ENCODE measurements at regions not wholly inside any gene's neighbourhood (a gene's known extent, or its start where the extent isn't known, plus 50 kb on each side); places are given as distances from the start of the nearest gene placed in this dataset.

- TF ChIP-seq YY1 (IDR thresholded peaks at IDR 0.05; ENCODE audit: low read depth), result no peak
- TF ChIP-seq, protein P1, sequence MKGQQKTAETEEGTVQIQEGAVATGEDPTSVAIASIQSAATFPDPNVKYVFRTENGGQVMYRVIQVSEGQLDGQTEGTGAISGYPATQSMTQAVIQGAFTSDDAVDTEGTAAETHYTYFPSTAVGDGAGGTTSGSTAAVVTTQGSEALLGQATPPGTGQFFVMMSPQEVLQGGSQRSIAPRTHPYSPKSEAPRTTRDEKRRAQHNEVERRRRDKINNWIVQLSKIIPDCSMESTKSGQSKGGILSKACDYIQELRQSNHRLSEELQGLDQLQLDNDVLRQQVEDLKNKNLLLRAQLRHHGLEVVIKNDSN (IDR thresholded peaks at IDR 0.05), result no peak
- TF ChIP-seq CEBPB (IDR thresholded peaks at IDR 0.05), result no peak
- no peak for TF ChIP-seq CREB1 (IDR thresholded peaks at IDR 0.05; ENCODE audit: low read depth)
- TF ChIP-seq FOXM1 (IDR thresholded peaks at IDR 0.05; ENCODE audit: borderline replicate concordance, low read depth), result no peak
- TF ChIP-seq ZBTB7A (IDR thresholded peaks at IDR 0.05; ENCODE audit: low read depth), result no peak
- no peak for TF ChIP-seq RAD21 (IDR thresholded peaks at IDR 0.05; ENCODE audit: low read depth)
- TF ChIP-seq, protein P2, sequence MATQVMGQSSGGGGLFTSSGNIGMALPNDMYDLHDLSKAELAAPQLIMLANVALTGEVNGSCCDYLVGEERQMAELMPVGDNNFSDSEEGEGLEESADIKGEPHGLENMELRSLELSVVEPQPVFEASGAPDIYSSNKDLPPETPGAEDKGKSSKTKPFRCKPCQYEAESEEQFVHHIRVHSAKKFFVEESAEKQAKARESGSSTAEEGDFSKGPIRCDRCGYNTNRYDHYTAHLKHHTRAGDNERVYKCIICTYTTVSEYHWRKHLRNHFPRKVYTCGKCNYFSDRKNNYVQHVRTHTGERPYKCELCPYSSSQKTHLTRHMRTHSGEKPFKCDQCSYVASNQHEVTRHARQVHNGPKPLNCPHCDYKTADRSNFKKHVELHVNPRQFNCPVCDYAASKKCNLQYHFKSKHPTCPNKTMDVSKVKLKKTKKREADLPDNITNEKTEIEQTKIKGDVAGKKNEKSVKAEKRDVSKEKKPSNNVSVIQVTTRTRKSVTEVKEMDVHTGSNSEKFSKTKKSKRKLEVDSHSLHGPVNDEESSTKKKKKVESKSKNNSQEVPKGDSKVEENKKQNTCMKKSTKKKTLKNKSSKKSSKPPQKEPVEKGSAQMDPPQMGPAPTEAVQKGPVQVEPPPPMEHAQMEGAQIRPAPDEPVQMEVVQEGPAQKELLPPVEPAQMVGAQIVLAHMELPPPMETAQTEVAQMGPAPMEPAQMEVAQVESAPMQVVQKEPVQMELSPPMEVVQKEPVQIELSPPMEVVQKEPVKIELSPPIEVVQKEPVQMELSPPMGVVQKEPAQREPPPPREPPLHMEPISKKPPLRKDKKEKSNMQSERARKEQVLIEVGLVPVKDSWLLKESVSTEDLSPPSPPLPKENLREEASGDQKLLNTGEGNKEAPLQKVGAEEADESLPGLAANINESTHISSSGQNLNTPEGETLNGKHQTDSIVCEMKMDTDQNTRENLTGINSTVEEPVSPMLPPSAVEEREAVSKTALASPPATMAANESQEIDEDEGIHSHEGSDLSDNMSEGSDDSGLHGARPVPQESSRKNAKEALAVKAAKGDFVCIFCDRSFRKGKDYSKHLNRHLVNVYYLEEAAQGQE (IDR thresholded peaks at IDR 0.05; ENCODE audit: low read depth), result no peak
- no peak for TF ChIP-seq TCF12 (IDR thresholded peaks at IDR 0.05; ENCODE audit: low read depth)
- no peak for TF ChIP-seq TEAD4 (IDR thresholded peaks at IDR 0.05)
- TF ChIP-seq TAF1 (IDR thresholded peaks at IDR 0.05; ENCODE audit: low read depth), result no peak
- no peak for TF ChIP-seq EGR1 (IDR thresholded peaks at IDR 0.05)
- TF ChIP-seq NFIC (IDR thresholded peaks at IDR 0.05), result no peak
- TF ChIP-seq EP300 (IDR thresholded peaks at IDR 0.05; ENCODE audit: borderline replicate concordance), result no peak
- TF ChIP-seq, protein P3, sequence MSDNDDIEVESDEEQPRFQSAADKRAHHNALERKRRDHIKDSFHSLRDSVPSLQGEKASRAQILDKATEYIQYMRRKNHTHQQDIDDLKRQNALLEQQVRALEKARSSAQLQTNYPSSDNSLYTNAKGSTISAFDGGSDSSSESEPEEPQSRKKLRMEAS (IDR thresholded peaks at IDR 0.05), result no peak
Measured at GRCh38 chr2:890214-890613, 60.4 kb upstream of the SNTG2 start.

DNA sequence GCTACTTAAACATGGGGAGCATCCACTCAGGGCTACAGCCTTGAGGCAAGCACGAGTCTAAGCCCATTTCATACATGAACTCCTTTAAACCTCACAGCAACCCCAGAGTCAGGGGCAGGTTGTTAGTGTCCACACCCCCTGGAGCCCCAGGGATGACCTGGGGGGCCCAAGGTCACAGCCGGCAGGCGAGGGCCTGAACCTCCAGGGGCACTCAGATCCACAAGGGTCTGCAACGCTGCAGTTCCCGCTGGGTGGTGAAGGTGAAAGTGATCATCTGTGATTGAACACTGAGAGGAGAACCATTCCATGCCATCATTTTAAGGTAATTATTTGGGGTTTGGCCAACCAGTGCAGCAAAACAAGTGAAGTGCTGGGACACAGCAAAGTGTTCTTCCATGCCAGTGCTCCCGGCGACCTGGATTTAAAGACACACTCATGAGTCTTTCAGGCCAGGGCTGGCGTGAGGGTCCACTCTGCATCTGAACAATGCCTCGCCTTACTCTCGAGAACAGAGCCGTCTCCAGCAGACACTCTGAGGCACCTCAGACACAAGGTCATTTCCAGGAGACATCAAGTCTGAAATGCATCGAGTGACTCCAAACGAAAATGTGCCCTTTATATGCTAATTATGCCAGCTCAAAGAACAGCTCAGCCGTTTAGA is 61.6 kb upstream of the SNTG2 start:
- TF ChIP-seq TEAD4 (IDR thresholded peaks at IDR 0.05) (no peak), FOXM1 (IDR thresholded peaks at IDR 0.05; ENCODE audit: borderline replicate concordance, low read depth) (no peak)

DNA sequence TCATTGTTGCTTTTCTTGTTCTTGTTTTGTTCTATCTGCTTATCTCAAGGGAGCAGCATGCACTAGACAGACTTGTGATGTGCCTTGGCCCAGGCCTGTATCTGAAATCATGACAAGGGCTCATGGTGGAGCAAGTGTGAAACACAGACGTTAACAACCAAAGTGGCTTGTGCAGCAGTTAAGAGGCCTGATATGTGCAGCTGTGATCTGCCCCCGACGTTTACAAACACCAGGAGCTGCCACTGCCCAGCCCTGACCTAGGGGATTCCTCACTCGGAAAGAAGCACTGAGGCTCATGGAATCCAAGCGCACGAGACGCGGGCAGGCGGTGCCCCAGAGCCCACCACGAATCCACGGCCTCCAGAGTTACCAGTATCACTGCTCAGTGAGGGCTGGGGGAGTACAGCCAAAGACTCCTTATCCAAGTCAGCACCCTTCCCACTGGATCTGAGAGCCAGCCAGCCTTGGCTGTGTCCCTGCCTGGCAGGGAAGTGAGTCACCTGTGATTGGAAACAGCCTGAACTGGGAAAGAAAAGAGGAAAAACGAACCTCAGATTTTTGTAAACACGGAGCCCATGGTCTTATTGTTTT is 62.3 kb upstream of the SNTG2 start:
- TF ChIP-seq RAD21 (IDR thresholded peaks at IDR 0.05; ENCODE audit: low read depth) (no peak), FOXM1 (IDR thresholded peaks at IDR 0.05; ENCODE audit: borderline replicate concordance, low read depth) (no peak), YY1 (IDR thresholded peaks at IDR 0.05; ENCODE audit: low read depth) (no peak), EGR1 (IDR thresholded peaks at IDR 0.05) (no peak), EP300 (IDR thresholded peaks at IDR 0.05; ENCODE audit: borderline replicate concordance) (no peak), CEBPB (IDR thresholded peaks at IDR 0.05) (no peak), ZBTB7A (IDR thresholded peaks at IDR 0.05; ENCODE audit: low read depth) (no peak)
- TF ChIP-seq, protein P2 (IDR thresholded peaks at IDR 0.05; ENCODE audit: low read depth), result no peak

DNA sequence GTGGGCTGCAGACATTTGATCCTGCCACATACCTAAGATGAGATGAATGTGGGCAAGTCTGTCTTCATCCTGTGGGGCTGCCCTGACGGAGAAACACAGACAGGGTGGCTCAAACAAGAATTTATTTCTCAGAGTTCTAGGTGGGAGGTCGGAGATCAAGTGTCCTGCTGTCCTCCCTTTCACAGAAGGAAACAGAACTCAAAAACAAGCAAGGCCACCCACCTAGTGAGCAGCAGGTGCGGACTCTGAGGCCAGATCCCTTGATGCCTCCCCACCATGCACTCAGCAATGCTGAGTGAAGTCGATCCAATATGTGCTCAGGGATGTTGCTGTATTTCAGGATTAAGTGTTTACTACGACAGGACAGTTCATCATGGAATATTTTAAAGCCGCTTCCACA is 63.0 kb upstream of the SNTG2 start:
- TF ChIP-seq YY1 (IDR thresholded peaks at IDR 0.05; ENCODE audit: low read depth) (no peak), EGR1 (IDR thresholded peaks at IDR 0.05) (no peak), FOXM1 (IDR thresholded peaks at IDR 0.05; ENCODE audit: borderline replicate concordance, low read depth) (no peak), TAF1 (IDR thresholded peaks at IDR 0.05; ENCODE audit: low read depth) (no peak), NFIC (IDR thresholded peaks at IDR 0.05) (no peak), ZBTB7A (IDR thresholded peaks at IDR 0.05; ENCODE audit: low read depth) (no peak), CREB1 (IDR thresholded peaks at IDR 0.05; ENCODE audit: low read depth) (no peak), TEAD4 (IDR thresholded peaks at IDR 0.05) (no peak), TCF12 (IDR thresholded peaks at IDR 0.05; ENCODE audit: low read depth) (no peak), CEBPB (IDR thresholded peaks at IDR 0.05) (no peak)
- TF ChIP-seq, protein P2 (IDR thresholded peaks at IDR 0.05; ENCODE audit: low read depth), result no peak
